Mesenchymal stem cell (in vitro differentiated cells and primary cell): ENCODE measurements at regions not wholly inside any gene's neighbourhood (a gene's known extent, or its start where the extent isn't known, plus 50 kb on each side); places are given as distances from the start of the nearest gene placed in this dataset.
A peak's percentile ranks its signal among the peaks of the same experiment; 100 is the strongest.

Experiments
- DNase-seq: peaks from one replicate; pipeline ENCODE4 v3.0.0-alpha.2; 2013
- H2AFZ ChIP-seq: one replicate; pipeline ENCODE4 v1.6.1; 2013; ENCODE audit warnings: low read depth, mild to moderate bottlenecking, control low read depth, inconsistent platforms, low read length, moderate library complexity
- H2AK5ac ChIP-seq: 2 replicates; pipeline ENCODE4 v1.6.1; 2013; ENCODE audit warnings: low read length, moderate library complexity, mild to moderate bottlenecking, inconsistent platforms; ENCODE audit not compliant: severe bottlenecking
- H2BK120ac ChIP-seq: one replicate; pipeline ENCODE4 v1.6.1; 2013; ENCODE audit warnings: low read depth, mild to moderate bottlenecking, inconsistent platforms, low read length, moderate library complexity
- H2BK12ac ChIP-seq, 2 experiments: one replicate each; pipeline ENCODE4 v1.6.1; 2013; ENCODE audit warnings: inconsistent platforms in 2 of 2, low read length in 2 of 2, mild to moderate bottlenecking in 2 of 2, moderate library complexity in 2 of 2, control low read depth in 1 of 2
- H2BK15ac ChIP-seq: one replicate; pipeline ENCODE4 v1.6.1; 2013; ENCODE audit warnings: mild to moderate bottlenecking, low read depth, inconsistent platforms; ENCODE audit not compliant: poor library complexity, severe bottlenecking
- H2BK5ac ChIP-seq: 2 replicates; pipeline ENCODE4 v1.6.1; 2013; ENCODE audit warnings: low read depth, mild to moderate bottlenecking, low read length, control low read depth, inconsistent platforms; ENCODE audit not compliant: poor library complexity, severe bottlenecking
- H3K14ac ChIP-seq, 2 experiments: one replicate each; pipeline ENCODE4 v1.6.1; 2013; ENCODE audit warnings: inconsistent platforms in 2 of 2, low read length in 2 of 2, control low read depth in 1 of 2, mild to moderate bottlenecking in 1 of 2, moderate library complexity in 1 of 2
- H3K18ac ChIP-seq, 2 experiments: one replicate each; pipeline ENCODE4 v1.6.1; 2013; ENCODE audit warnings: inconsistent platforms in 2 of 2, low read length in 2 of 2, control low read depth in 1 of 2, low read depth in 1 of 2, mild to moderate bottlenecking in 1 of 2
- H3K23ac ChIP-seq, 2 experiments: one replicate each; pipeline ENCODE4 v1.6.1; 2013; ENCODE audit warnings: inconsistent platforms in 2 of 2, low read length in 2 of 2, mild to moderate bottlenecking in 2 of 2, moderate library complexity in 2 of 2, control low read depth in 1 of 2
- H3K27ac ChIP-seq: 2 replicates; pipeline ENCODE4 v1.5.1; 2013; ENCODE audit warnings: mild to moderate bottlenecking, moderate library complexity, low read length, control low read depth, inconsistent platforms; ENCODE audit not compliant: poor library complexity, severe bottlenecking
- H3K27me3 ChIP-seq, 2 experiments: 2 replicates each; pipeline versions ENCODE4 v1.6.1 to v1.7.0; 2013; ENCODE audit warnings: low read length in 2 of 2, mild to moderate bottlenecking in 2 of 2, moderate library complexity in 2 of 2, control low read depth in 1 of 2, inconsistent platforms in 1 of 2; ENCODE audit not compliant: control insufficient read depth in 1 of 2, insufficient read depth in 1 of 2
- H3K36me3 ChIP-seq, 2 experiments: 2 replicates each; pipeline versions ENCODE4 v1.6.1 to v1.7.0; 2013; ENCODE audit warnings: low read length in 2 of 2, control low read depth in 1 of 2, inconsistent platforms in 1 of 2, low read depth in 1 of 2, mild to moderate bottlenecking in 1 of 2; ENCODE audit not compliant: insufficient read depth in 2 of 2, control insufficient read depth in 1 of 2
- H3K4ac ChIP-seq, 2 experiments: one replicate each; pipeline ENCODE4 v1.6.1; 2013; ENCODE audit warnings: inconsistent platforms in 2 of 2, low read length in 2 of 2, mild to moderate bottlenecking in 2 of 2, moderate library complexity in 2 of 2, control low read depth in 1 of 2, low read depth in 1 of 2
- H3K4me1 ChIP-seq: 2 replicates; pipeline ENCODE4 v1.6.1; 2013; ENCODE audit warnings: low read depth, low read length, control low read depth; ENCODE audit not compliant: control insufficient read depth, insufficient read depth
- H3K4me2 ChIP-seq: 2 replicates; pipeline ENCODE4 v1.6.1; 2013; ENCODE audit warnings: low read length, mild to moderate bottlenecking, inconsistent platforms; ENCODE audit not compliant: poor library complexity, severe bottlenecking
- H3K4me3 ChIP-seq, 2 experiments: 2 replicates each; pipeline versions ENCODE4 v1.5.1 to v1.7.0; 2013; ENCODE audit warnings: low read length in 2 of 2, mild to moderate bottlenecking in 2 of 2, control low read depth in 1 of 2, low read depth in 1 of 2; ENCODE audit not compliant: insufficient read depth in 1 of 2
- H3K79me1 ChIP-seq: replicated peaks from 2 replicates; pipeline ENCODE4 v1.6.1; 2013; ENCODE audit warnings: mild to moderate bottlenecking, control low read depth, low read length, inconsistent platforms; ENCODE audit not compliant: poor library complexity, severe bottlenecking
- H3K9ac ChIP-seq: 2 replicates; pipeline ENCODE4 v1.7.0; 2013; ENCODE audit warnings: mild to moderate bottlenecking, low read length, moderate library complexity
- H3K9me3 ChIP-seq: 2 replicates; pipeline ENCODE4 v1.7.0; 2013; ENCODE audit warnings: mild to moderate bottlenecking, low read length; ENCODE audit not compliant: control insufficient read depth
- H4K8ac ChIP-seq: one replicate; pipeline ENCODE4 v1.6.1; 2013; ENCODE audit warnings: inconsistent platforms, mild to moderate bottlenecking, low read length, moderate library complexity
- H4K91ac ChIP-seq: one replicate; pipeline ENCODE4 v1.6.1; 2013; ENCODE audit warnings: mild to moderate bottlenecking, low read length, inconsistent platforms
- WGBS: methylation state at CpG from one replicate; pipeline ENCODE4 v1.1.7; 2013; ENCODE audit warnings: mixed read lengths; 5-methylcytosine and 5-hydroxymethylcytosine counted together

- Histone ChIP-seq H3K4me1 (peaks cover 12% of the 10 kb centered on the region), H3K18ac (no peak overlapping the region), H3K4me3 (peak overlapping the region in 1 of 2 experiments; percentile 44), H2BK120ac (no peak overlapping the region), H3K36me3 (peaks cover 5 to 6% of the 10 kb centered on the region in 2 experiments), H3K4ac (no peak overlapping the region), H2BK12ac (no peak overlapping the region), H3K9ac (peak overlapping the region; percentile 99), H4K8ac (no peak overlapping the region), H3K79me1 (no peaks in the 10 kb centered on the region), H4K91ac (no peak overlapping the region), H2AFZ (no peak overlapping the region), H2BK5ac (no peak overlapping the region), H3K9me3 (no peaks in the 10 kb centered on the region), H3K14ac (no peak overlapping the region), H2BK15ac (no peak overlapping the region), H3K23ac (no peak overlapping the region), H2AK5ac (no peak overlapping the region), H3K27me3 (peaks cover 0 to 52% of the 10 kb centered on the region in 2 experiments), H3K4me2 (no peak overlapping the region), H3K27ac (no peak overlapping the region)
- WGBS, result 76% methylated on average over 5 of the region's 5 CpGs
- DNase-seq, result no peak
These were observed 81.7 kb downstream of the TNFAIP2 start for GRCh38 chr14:103204852-103205540.

DNA sequence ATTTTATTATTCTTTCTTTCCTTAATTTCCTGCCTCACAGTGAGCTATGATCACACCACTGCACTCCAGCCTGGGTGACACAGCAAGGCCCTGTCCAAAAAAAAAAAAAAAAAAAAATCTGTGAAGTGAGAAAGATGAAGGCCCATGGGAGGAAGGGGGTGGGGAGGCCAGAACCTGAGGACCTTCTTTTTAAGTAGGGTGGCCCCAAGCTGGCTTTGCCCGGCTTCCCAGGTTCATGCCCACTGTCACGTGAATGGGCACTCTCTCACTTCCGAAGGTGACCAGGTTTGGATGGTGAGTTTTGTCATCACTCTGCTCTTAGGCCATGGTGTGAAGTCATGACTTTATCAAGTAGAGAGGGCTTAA lies 82.3 kb downstream of the TNFAIP2 start:
- peaks cover 5 to 11% of the 10 kb centered on the region in 2 experiments for H3K36me3 ChIP-seq
- no peaks in the 10 kb centered on the region for H3K79me1 ChIP-seq
- H2BK15ac ChIP-seq, result no peak overlapping the region
- no peak overlapping the region for H2BK120ac ChIP-seq
- H3K27ac ChIP-seq, result no peak overlapping the region
- peaks cover 0 to 54% of the 10 kb centered on the region in 2 experiments for H3K27me3 ChIP-seq
- no peak overlapping the region for H2BK5ac ChIP-seq
- peak overlapping the region; percentile 99 for H3K9ac ChIP-seq
- no peak overlapping the region for H3K4ac ChIP-seq
- no peak overlapping the region for H2AFZ ChIP-seq
- H3K4me2 ChIP-seq, result no peak overlapping the region
- H2AK5ac ChIP-seq, result no peak overlapping the region
- H4K8ac ChIP-seq, result no peak overlapping the region
- no peak overlapping the region for H4K91ac ChIP-seq
- peak overlapping the region in 1 of 2 experiments; percentile 86 for H3K4me3 ChIP-seq
- no peak overlapping the region for H3K23ac ChIP-seq
- H3K18ac ChIP-seq, result no peak overlapping the region
- H3K4me1 ChIP-seq, result peaks cover 12% of the 10 kb centered on the region
- no peak overlapping the region for H2BK12ac ChIP-seq
- H3K9me3 ChIP-seq, result no peaks in the 10 kb centered on the region
- 100% methylated on average over 3 of the region's 3 CpGs for WGBS
- H3K14ac ChIP-seq, result no peak overlapping the region
- DNase-seq, result no peak

DNA sequence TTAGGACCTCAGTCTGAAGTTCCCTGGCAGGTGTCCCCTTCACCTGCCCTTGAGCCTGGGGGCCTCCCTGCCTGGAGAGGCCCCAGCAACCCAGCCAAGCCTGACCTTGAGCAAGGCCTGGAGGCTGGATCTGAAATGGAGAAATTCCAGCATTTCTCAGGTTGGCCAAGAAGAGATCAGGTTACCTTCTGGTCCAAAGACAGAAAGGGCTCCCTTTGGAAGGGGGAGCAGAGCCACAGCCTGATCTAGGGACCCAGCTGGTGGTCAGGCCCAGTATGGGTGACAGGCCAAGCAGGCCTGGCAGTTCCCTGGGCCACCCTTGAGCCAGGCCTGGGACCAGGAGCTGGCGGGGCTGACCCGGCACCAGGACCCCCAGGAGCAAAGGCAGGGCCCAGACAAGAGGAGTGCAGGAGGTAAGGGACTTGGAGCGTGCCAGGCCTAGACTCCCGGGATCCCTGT lies 82.8 kb downstream of the TNFAIP2 start:
- no peak overlapping the region for H2BK120ac ChIP-seq
- no peak overlapping the region for H2BK5ac ChIP-seq
- peak overlapping the region in 1 of 2 experiments; percentile 63 for H3K14ac ChIP-seq
- H2AFZ ChIP-seq, result no peak overlapping the region
- H3K4ac ChIP-seq, result no peak overlapping the region
- no peaks in the 10 kb centered on the region for H3K79me1 ChIP-seq
- peak overlapping the region; percentile 64 for H4K91ac ChIP-seq
- H3K9ac ChIP-seq, result peak overlapping the region; percentile 99
- H2AK5ac ChIP-seq, result no peak overlapping the region
- H3K9me3 ChIP-seq, result no peaks in the 10 kb centered on the region
- H3K4me2 ChIP-seq, result no peak overlapping the region
- DNase-seq, result no peak
- H3K23ac ChIP-seq, result no peak overlapping the region
- H3K4me3 ChIP-seq, result peak overlapping the region in 1 of 2 experiments; percentile 86
- peaks cover 0 to 54% of the 10 kb centered on the region in 2 experiments for H3K27me3 ChIP-seq
- peaks cover 12% of the 10 kb centered on the region for H3K4me1 ChIP-seq
- H4K8ac ChIP-seq, result no peak overlapping the region
- H2BK12ac ChIP-seq, result no peak overlapping the region
- H3K18ac ChIP-seq, result no peak overlapping the region
- H2BK15ac ChIP-seq, result no peak overlapping the region
- no peak overlapping the region for H3K27ac ChIP-seq
- peaks cover 5 to 11% of the 10 kb centered on the region in 2 experiments for H3K36me3 ChIP-seq
- 100% methylated on average over 4 of the region's 4 CpGs for WGBS

DNA sequence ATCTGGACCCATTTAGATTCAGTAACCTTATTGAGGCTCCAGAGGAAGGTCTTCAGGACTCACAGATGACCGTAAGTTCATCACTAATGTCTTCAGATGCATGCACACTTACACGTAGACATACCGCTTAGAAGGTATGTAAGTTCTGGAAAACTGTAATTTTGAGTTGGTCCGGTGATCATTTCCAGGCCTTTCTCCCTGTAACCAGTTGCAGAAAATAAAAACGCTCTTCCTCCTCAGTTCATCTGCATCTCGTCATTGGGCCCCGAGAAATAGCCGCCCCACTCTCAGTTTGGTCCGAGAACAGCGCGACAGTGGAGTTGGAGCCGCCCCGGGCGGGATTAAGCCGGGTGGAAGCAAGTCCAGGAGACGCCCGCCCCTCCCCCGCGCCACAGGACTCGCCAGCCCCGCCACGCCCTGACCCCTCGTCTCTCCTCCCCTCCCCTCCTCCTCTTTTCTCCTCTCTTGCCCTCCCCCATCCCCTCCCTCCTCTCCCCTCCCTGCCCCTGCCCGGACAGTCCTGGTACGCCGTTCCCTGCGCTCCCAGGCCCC lies 83.7 kb downstream of the TNFAIP2 start:
- peak overlapping the region; percentile 87 for H3K4me2 ChIP-seq
- H3K4me3 ChIP-seq, result peak overlapping the region; percentile 51 to 86

More for the DNA sequence above, 83.7 kb downstream of the TNFAIP2 start:
- peak overlapping the region; percentile 99 for H3K9ac ChIP-seq
- peak overlapping the region; percentile 49 for H2BK120ac ChIP-seq
- peaks cover 12% of the 10 kb centered on the region for H3K4me1 ChIP-seq
- H3K14ac ChIP-seq, result peak overlapping the region in 1 of 2 experiments; percentile 89
- 27% methylated on average over 24 of the region's 27 CpGs for WGBS
- peak overlapping the region; percentile 86 for H4K91ac ChIP-seq
- H3K4ac ChIP-seq, result no peak overlapping the region
- H3K9me3 ChIP-seq, result no peaks in the 10 kb centered on the region
- H4K8ac ChIP-seq, result peak overlapping the region; percentile 88
- peak; percentile 27 for DNase-seq
- no peak overlapping the region for H3K23ac ChIP-seq
- no peak overlapping the region for H3K27ac ChIP-seq
- no peak overlapping the region for H2AFZ ChIP-seq
- no peak overlapping the region for H2BK12ac ChIP-seq
- peaks cover 0 to 50% of the 10 kb centered on the region in 2 experiments for H3K27me3 ChIP-seq
- H2AK5ac ChIP-seq, result no peak overlapping the region
- H3K36me3 ChIP-seq, result peaks cover 5 to 11% of the 10 kb centered on the region in 2 experiments
- no peaks in the 10 kb centered on the region for H3K79me1 ChIP-seq
- H2BK5ac ChIP-seq, result no peak overlapping the region
- peak overlapping the region; percentile 70 to 85 for H3K18ac ChIP-seq
- H2BK15ac ChIP-seq, result no peak overlapping the region
